Kidney epithelial cell (primary cell): ENCODE measurements at regions not wholly inside any gene's neighbourhood (a gene's known extent, or its start where the extent isn't known, plus 50 kb on each side); places are given as distances from the start of the nearest gene placed in this dataset.

Experiments
- DNase-seq: peaks from one replicate; pipeline ENCODE4 v3.0.0-alpha.2; 2010; ENCODE audit warnings: low read depth
- H3K27me3 ChIP-seq: 2 replicates; pipeline ENCODE4 v1.6.0; 2011; ENCODE audit warnings: low read length; ENCODE audit not compliant: control insufficient read depth, insufficient read depth
- H3K36me3 ChIP-seq: 2 replicates; pipeline ENCODE4 v1.5.1; 2011; ENCODE audit warnings: low read length; ENCODE audit not compliant: control insufficient read depth, insufficient read depth
- H3K4me3 ChIP-seq: 2 replicates; pipeline ENCODE4 v1.5.1; 2011; ENCODE audit warnings: low read depth, mild to moderate bottlenecking, control low read depth, low read length
- CTCF ChIP-seq: IDR thresholded peaks from 2 replicates; pipeline ENCODE4 v1.5.1; 2011; ENCODE audit warnings: mild to moderate bottlenecking, moderate library complexity, low read length, control low read depth, inconsistent platforms; ENCODE audit not compliant: insufficient read depth, poor library complexity, severe bottlenecking

- no peak for TF ChIP-seq CTCF
- Histone ChIP-seq H3K4me3 (no peak overlapping the region), H3K36me3 (no peaks in the 10 kb centered on the region), H3K27me3 (no peaks in the 10 kb centered on the region)
- no peak for DNase-seq
Observed at GRCh38 chr5:82334085-82334692, 56.0 kb upstream of the RPS23 start.

GRCh38 chr5:82332886-82333615 is 54.9 kb upstream of the RPS23 start:
- no peak for TF ChIP-seq CTCF
- DNase-seq, result no peak
- Histone ChIP-seq H3K4me3 (no peak overlapping the region), H3K36me3 (no peaks in the 10 kb centered on the region), H3K27me3 (no peaks in the 10 kb centered on the region)

GRCh38 chr5:82332064-82332855 is 54.1 kb upstream of the RPS23 start:
- no peaks in the 10 kb centered on the region for H3K36me3 ChIP-seq
- no peak for DNase-seq
- TF ChIP-seq CTCF, result no peak
- no peak overlapping the region for H3K4me3 ChIP-seq
- no peaks in the 10 kb centered on the region for H3K27me3 ChIP-seq

GRCh38 chr5:82331557-82331956 is 53.4 kb upstream of the RPS23 start:
- TF ChIP-seq CTCF, result no peak
- no peaks in the 10 kb centered on the region for H3K36me3 ChIP-seq
- no peak for DNase-seq
- no peaks in the 10 kb centered on the region for H3K27me3 ChIP-seq
- no peak overlapping the region for H3K4me3 ChIP-seq

GRCh38 chr5:82330530-82331270 is 52.5 kb upstream of the RPS23 start:
- TF ChIP-seq CTCF, result no peak

More at GRCh38 chr5:82330530-82331270, 52.5 kb upstream of the RPS23 start:
- Histone ChIP-seq H3K4me3 (no peak overlapping the region), H3K36me3 (no peaks in the 10 kb centered on the region), H3K27me3 (no peaks in the 10 kb centered on the region)
- no peak for DNase-seq
